Stomach (tissue), 8 donors: ENCODE measurements at regions not wholly inside any gene's neighbourhood (a gene's known extent, or its start where the extent isn't known, plus 50 kb on each side); places are given as distances from the start of the nearest gene placed in this dataset.

Source experiments
- DNase-seq, 2 donors: peaks; one replicate each; pipeline versions ENCODE4 v3.0.0 to v3.0.0-alpha.2; 2013 to 2019
- H3K27ac ChIP-seq, 5 donors: fragments of 200-600 bp in 4 of 5; sonication (generic) in 4 of 5; one replicate each; pipeline ENCODE4 v1.5.1; 2013 to 2019; ENCODE audit warnings: mild to moderate bottlenecking in 1 of 5, moderate library complexity in 1 of 5
- H3K27me3 ChIP-seq, 3 donors: fragments of 200-600 bp; sonication (generic); one replicate each; pipeline ENCODE4 v1.5.1; 2017 to 2019; ENCODE audit warnings: mixed run types in 1 of 3
- H3K36me3 ChIP-seq, 4 donors: fragments of 200-600 bp; sonication (generic); 1 replicate in 3 of 4; 2 replicates in 1 of 4; pipeline ENCODE4 v1.5.1; 2016 to 2019
- H3K4me1 ChIP-seq, 4 donors: fragments of 200-600 bp; sonication (generic); one replicate each; pipeline ENCODE4 v1.5.1; 2016 to 2019
- H3K4me3 ChIP-seq, 4 donors: fragments of 200-600 bp; sonication (generic) in 3 of 4; one replicate each; pipeline ENCODE4 v1.5.1; 2016 to 2019; ENCODE audit warnings: mild to moderate bottlenecking in 1 of 4
- H3K9me3 ChIP-seq, 4 donors: fragments of 200-600 bp; sonication (generic); one replicate each; pipeline ENCODE4 v1.5.1; 2016 to 2019
- EP300 ChIP-seq: sonication (generic); formaldehyde crosslinking; IDR thresholded peaks from one replicate; pipeline ENCODE4 v1.6.1; 2017; ENCODE audit warnings: antibody characterized with exemption
- POLR2A ChIP-seq, 4 donors: fragments of 450-650 bp; IDR thresholded peaks; one replicate each; pipeline ENCODE4 v1.6.1; 2016; ENCODE audit warnings: antibody characterized with exemption in 4 of 4, control low read depth in 2 of 4, mild to moderate bottlenecking in 1 of 4, moderate library complexity in 1 of 4
- POLR2AphosphoS5 ChIP-seq, 3 donors: sonication (generic); formaldehyde crosslinking; IDR thresholded peaks; one replicate each; pipeline ENCODE4 v1.6.1; 2016; ENCODE audit warnings: antibody characterized with exemption in 3 of 3
- WGBS, 5 donors: extraction: QIAGEN DNeasy Blood & Tissue Kit in 3 of 5; methylation state at CpG; one replicate each; pipeline versions ENCODE4 v1.1.5 to v1.1.7; 2013 to 2018; 5-methylcytosine and 5-hydroxymethylcytosine counted together
- intact Hi-C: fragments of 100-400 bp; cut with DNase I; formaldehyde crosslinking; loops from one replicate; pipeline ENCODE4 v1.15.1; 2023; ENCODE audit warnings: low total_unique reads
- TF ChIP-seq, protein P1 (sequence below), 7 experiments: fragments of 450-650 bp in 4 of 7; fragments of 200-600 bp in 3 of 7; sonication (generic) in 3 of 7; IDR thresholded peaks; one replicate each; pipeline ENCODE4 v1.5.1; 2016 to 2019; ENCODE audit warnings: antibody characterized with exemption in 7 of 7, control low read depth in 2 of 7, mild to moderate bottlenecking in 1 of 7
- donor health status: healthy with polysubstance abuse.
- donor health status: Bipolar disorder and iron deficiency.
- donor health status: healthy.

DNA sequence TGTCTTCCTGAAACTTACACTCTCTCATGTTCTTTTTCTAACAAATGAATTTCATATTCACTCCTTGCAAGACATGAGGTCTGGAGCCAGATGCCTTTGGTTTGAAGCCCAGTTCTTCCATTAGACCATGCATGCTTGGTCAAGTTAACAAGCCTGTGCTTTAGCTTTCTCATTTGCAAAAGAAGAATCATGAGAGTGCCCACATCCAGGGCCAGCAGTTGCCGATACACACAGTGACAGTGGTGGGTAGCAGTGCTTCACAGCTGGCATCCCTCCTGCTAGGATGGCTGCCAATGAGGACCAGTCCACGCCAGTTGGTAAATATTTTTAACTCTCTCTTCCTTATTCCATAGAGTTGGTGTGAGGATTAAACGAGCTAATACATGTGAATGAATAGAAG, 163.1 kb downstream of the PHLDA1 start:
- intact Hi-C loops, result no loop called here
- no peak for DNase-seq
- 41 to 62% (median 41%) methylated on average over 3 of the region's 3 CpGs for WGBS, 5 donors

DNA sequence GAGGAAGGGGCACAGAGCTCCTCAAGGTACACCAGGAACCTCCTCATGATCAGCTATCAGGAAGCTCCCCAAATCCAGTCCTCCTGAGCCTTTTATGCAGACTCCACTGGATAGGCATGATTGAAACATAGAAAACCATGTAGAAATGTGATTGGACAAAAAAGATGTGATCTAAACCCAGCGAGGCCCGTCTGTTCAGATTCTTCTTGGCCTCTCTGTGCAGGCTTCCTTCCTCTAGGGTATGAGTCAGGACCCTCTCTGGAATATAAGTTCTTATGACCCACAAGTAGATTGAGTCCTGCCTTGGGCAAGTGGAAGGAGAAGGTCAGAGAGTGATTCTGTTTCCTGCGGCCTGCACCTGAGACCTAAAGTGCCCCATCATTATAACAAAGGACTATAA, 166.3 kb downstream of the PHLDA1 start:
- intact Hi-C loops, result no loop called here
- peaks cover 0 to 4% (median 0%) of the 10 kb centered on the region in 4 donors for H3K4me1 ChIP-seq

More for the DNA sequence above, 163.1 kb downstream of the PHLDA1 start:
- no peak for TF ChIP-seq POLR2A (IDR thresholded peaks at IDR 0.05)
- TF ChIP-seq EP300, result no peak
- no peak for TF ChIP-seq POLR2AphosphoS5 (IDR thresholded peaks at IDR 0.05)
- TF ChIP-seq, protein P1, sequence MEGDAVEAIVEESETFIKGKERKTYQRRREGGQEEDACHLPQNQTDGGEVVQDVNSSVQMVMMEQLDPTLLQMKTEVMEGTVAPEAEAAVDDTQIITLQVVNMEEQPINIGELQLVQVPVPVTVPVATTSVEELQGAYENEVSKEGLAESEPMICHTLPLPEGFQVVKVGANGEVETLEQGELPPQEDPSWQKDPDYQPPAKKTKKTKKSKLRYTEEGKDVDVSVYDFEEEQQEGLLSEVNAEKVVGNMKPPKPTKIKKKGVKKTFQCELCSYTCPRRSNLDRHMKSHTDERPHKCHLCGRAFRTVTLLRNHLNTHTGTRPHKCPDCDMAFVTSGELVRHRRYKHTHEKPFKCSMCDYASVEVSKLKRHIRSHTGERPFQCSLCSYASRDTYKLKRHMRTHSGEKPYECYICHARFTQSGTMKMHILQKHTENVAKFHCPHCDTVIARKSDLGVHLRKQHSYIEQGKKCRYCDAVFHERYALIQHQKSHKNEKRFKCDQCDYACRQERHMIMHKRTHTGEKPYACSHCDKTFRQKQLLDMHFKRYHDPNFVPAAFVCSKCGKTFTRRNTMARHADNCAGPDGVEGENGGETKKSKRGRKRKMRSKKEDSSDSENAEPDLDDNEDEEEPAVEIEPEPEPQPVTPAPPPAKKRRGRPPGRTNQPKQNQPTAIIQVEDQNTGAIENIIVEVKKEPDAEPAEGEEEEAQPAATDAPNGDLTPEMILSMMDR (IDR thresholded peaks at IDR 0.05), result no peak
- H3K4me3 ChIP-seq, result no peak overlapping the region
- H3K27me3 ChIP-seq, result no peaks in the 10 kb centered on the region
- H3K9me3 ChIP-seq, result no peaks in the 10 kb centered on the region
- H3K36me3 ChIP-seq, result no peaks in the 10 kb centered on the region
- H3K27ac ChIP-seq, result no peak overlapping the region
- H3K4me1 ChIP-seq, result peaks cover 0 to 5% (median 0%) of the 10 kb centered on the region in 4 donors

DNA sequence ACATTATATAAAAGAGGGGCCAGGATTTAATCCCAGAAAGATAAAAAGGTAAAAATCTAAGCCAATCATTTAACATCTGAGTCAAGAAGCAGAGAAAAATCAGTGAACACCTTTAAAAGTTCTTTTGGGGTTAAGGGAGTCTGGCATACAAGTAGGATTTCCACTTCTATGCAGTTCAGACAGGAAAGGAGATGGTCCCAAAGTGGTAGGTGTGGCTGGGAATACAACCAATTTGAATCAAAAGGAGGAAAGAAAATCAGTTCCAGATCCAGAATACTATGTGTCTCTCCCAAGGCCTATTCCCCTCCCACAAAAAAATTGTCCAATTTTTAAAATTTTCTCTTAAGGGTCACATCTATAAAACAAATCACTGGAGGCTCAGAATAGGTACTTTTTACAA, 167.4 kb downstream of the PHLDA1 start:
- Histone ChIP-seq H3K27ac (no peak overlapping the region), H3K9me3 (no peaks in the 10 kb centered on the region), H3K36me3 (no peaks in the 10 kb centered on the region), H3K4me1 (peaks cover 0 to 4% (median 0%) of the 10 kb centered on the region in 4 donors), H3K4me3 (no peak overlapping the region), H3K27me3 (no peaks in the 10 kb centered on the region)
- intact Hi-C loops, result no loop called here
- DNase-seq, result no peak
- TF ChIP-seq POLR2AphosphoS5 (IDR thresholded peaks at IDR 0.05), result no peak

More for the DNA sequence above, 166.3 kb downstream of the PHLDA1 start:
- 89 to 94% (median 91%) methylated on average over 3 of the region's 3 CpGs for WGBS, 5 donors
- TF ChIP-seq EP300, result no peak
- TF ChIP-seq POLR2AphosphoS5 (IDR thresholded peaks at IDR 0.05), result no peak
- TF ChIP-seq, protein P1 (IDR thresholded peaks at IDR 0.05), result no peak
- no peak for TF ChIP-seq POLR2A (IDR thresholded peaks at IDR 0.05)
- H3K36me3 ChIP-seq, result no peaks in the 10 kb centered on the region
- H3K27ac ChIP-seq, result no peak overlapping the region
- DNase-seq, result no peak
- no peaks in the 10 kb centered on the region for H3K27me3 ChIP-seq
- no peaks in the 10 kb centered on the region for H3K9me3 ChIP-seq
- no peak overlapping the region for H3K4me3 ChIP-seq

DNA sequence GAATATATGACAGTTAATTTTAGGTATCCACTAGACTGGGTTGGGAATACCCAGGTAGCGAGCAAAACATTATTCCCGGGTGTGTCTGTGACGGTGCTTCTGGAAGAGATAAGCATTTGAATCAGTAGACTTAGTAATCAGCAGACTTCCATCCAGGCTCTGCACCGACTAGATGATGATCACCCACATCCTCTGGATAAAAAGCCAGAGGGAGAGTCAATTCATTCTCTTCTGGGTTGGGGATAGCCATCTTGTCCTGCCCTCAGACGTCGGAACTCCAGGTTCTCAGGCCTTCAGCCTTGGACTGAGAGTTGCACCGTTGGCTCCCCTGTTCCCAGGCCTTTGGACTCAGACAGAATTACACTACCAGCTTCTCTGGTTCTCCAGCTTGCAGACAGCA, 168.0 kb downstream of the PHLDA1 start:
- no peaks in the 10 kb centered on the region for H3K27me3 ChIP-seq
- peaks cover 0 to 4% (median 0%) of the 10 kb centered on the region in 4 donors for H3K4me1 ChIP-seq
- no peaks in the 10 kb centered on the region for H3K36me3 ChIP-seq
- no peak for TF ChIP-seq EP300
- TF ChIP-seq POLR2A (IDR thresholded peaks at IDR 0.05), result no peak
- TF ChIP-seq, protein P1 (IDR thresholded peaks at IDR 0.05), result no peak
- no peak for TF ChIP-seq POLR2AphosphoS5 (IDR thresholded peaks at IDR 0.05)
- H3K9me3 ChIP-seq, result no peaks in the 10 kb centered on the region
- WGBS, 5 donors, result 66 to 81% (median 71%) methylated on average over 7 of the region's 7 CpGs
- intact Hi-C loops, result no loop called here
- DNase-seq, result no peak
- peak overlapping the region in 1 of 5 donors; percentile 16 for H3K27ac ChIP-seq
- no peak overlapping the region for H3K4me3 ChIP-seq

DNA sequence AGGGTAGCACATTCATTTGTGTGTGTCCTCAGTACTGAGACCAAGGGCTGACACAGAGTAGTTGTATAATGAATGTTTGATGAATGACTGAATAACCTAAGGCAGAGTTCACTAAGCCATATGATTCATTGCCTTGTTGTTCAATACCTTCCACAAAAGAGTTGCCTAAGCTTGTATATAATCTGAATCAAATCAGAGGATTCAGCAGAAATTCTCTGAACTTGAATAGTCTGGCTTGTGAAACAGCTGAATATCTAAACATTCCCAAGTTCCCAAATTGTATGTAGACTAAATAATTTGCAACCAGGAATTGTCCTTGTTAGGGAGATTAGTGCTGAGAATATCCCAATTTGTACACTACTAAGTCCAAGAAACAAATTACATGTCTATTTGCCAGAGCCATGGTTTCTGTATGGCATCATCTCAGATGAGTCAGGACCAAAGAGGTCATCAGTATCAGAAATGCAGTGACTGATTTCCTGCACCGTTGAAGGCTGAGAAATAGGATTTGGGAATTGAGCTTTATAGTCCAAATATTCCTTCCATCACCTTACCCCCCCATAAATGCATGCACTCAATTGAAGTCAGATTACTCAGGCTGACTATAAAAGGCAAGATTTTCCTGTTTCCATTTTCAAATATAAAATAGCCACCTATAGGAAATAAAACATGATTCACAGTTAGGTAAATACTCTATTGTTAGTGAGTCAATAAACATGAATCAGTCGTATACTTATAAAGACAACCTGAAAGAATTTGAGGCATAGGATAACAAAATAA, 168.7 kb downstream of the PHLDA1 start:
- WGBS, 5 donors, result 29 to 49% (median 37%) methylated on average over 2 of the region's 2 CpGs
- Histone ChIP-seq H3K4me3 (no peak overlapping the region), H3K27me3 (no peaks in the 10 kb centered on the region), H3K36me3 (no peaks in the 10 kb centered on the region), H3K27ac (peak overlapping the region in 1 of 5 donors; percentile 16), H3K9me3 (no peaks in the 10 kb centered on the region), H3K4me1 (peaks cover 0 to 4% (median 0%) of the 10 kb centered on the region in 4 donors)
- intact Hi-C loops, result no loop called here
- TF ChIP-seq EP300 (no peak), POLR2AphosphoS5 (IDR thresholded peaks at IDR 0.05) (peak in 1 of 3 donors; percentile 42), POLR2A (IDR thresholded peaks at IDR 0.05) (no peak)
- TF ChIP-seq, protein P1 (IDR thresholded peaks at IDR 0.05), result no peak
- no peak for DNase-seq
